ENCODE measurements at regions not wholly inside any gene's neighbourhood (a gene's known extent, or its start where the extent isn't known, plus 50 kb on each side); places are given as distances from the start of the nearest gene placed in this dataset.

GRCh38 chr2:120913972-120914838 is 178.5 kb downstream of the GLI2 start:
- peak in 1 of 2 donors; percentile 36 for DNase-seq
- WGBS, 3 donors = 85 to 90% (median 88%) methylated on average over 13 of the region's 13 CpGs
- intact Hi-C loops (cut with DNase I) = loop anchor here in 1 of 2 donors (2.0 kb wide), 1 partner anchor 19 kb away; no protein-coding TSS in a partner anchor
- no peaks in the 10 kb centered on the region for H3K9me3 ChIP-seq
- no peak for TF ChIP-seq CTCF (IDR thresholded peaks at IDR 0.05)
- no peaks in the 10 kb centered on the region for H3K27me3 ChIP-seq (ENCODE audit: insufficient read depth in 3 of 3, low read length in 2 of 3)
- H3K27ac ChIP-seq = peak overlapping the region; percentile 58
- H3K4me1 ChIP-seq = peaks cover 32% of the 10 kb centered on the region
- H3K4me3 ChIP-seq = no peak overlapping the region
- H3K36me3 ChIP-seq (ENCODE audit: insufficient read depth in 1 of 2, low read depth in 1 of 2) = no peaks in the 10 kb centered on the region
- no peak for ATAC-seq

DNA sequence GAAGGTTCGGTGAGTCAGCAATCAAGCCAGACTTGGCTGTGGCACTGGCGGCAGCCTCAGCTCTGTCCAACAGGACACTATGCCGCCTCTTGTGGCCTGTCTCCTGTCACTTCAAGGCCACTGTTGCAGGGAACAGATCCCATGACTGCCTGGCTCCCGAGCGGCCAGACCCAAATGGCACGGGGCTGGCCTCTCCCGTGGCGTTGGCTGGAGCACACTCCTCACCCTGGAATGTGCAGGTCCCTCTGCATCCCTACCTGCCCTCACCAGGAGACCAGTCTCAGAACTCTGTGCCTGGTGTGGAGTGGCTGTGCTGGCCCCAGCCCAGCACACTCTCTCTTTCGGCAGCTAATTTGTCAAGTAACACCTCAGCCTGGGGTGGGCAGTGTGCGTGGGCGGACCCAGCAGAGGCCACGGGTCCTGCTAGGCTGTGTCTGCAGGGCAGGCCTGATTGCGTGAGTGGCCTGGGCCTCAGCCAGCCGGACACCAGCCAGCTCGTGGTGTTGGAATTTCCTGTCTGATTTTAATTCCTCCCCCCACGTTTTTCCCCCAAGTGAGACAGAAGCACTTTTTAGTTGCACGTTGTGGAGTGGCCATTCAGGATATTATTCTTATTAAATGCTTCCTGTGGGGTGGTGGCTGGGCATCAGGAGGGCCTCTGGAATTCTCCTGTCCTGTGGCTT is 179.3 kb downstream of the GLI2 start:
- Histone ChIP-seq H3K4me3 (no peak overlapping the region), H3K9me3 (no peaks in the 10 kb centered on the region), H3K27me3 (ENCODE audit: insufficient read depth in 3 of 3, low read length in 2 of 3) (no peaks in the 10 kb centered on the region), H3K27ac (peak overlapping the region; percentile 58), H3K4me1 (peaks cover 39% of the 10 kb centered on the region), H3K36me3 (ENCODE audit: insufficient read depth in 1 of 2, low read depth in 1 of 2) (no peaks in the 10 kb centered on the region)
- DNase-seq (peak; percentile 85 to 90), ATAC-seq (peak; percentile 92 to 94 (median 93))
- WGBS, 3 donors = 9 to 20% (median 13%) methylated on average over 17 of the region's 17 CpGs
- peak; percentile 37 for TF ChIP-seq CTCF (IDR thresholded peaks at IDR 0.05)
- intact Hi-C loops (cut with DNase I) = no loop called here

DNA sequence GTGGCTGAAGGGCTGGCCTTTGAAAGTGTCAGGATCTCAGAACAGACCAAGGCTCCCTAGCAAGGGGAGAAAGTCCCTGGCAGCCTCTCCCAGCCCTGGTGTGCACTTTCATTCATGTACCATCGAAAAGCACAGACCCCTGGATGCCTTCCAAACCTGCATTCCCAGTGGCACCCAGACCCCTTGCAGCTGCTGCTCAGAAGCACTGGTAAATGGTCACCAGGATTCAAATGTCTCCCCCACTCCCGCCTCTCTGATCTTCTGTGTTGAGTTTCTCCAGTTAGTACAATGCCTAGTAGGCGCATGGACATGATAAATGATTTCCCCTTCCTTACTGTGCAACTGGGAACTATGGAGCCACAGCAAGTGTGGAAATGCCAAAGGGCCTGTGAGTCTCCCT is 180.0 kb downstream of the GLI2 start:
- 63 to 67% (median 63%) methylated on average over 3 of the region's 3 CpGs for WGBS, 3 donors
- no peak overlapping the region for H3K27ac ChIP-seq
- ATAC-seq (no peak), DNase-seq (peak in 1 of 2 donors; percentile 23)
- TF ChIP-seq CTCF (IDR thresholded peaks at IDR 0.05) = no peak
- no peaks in the 10 kb centered on the region for H3K36me3 ChIP-seq (ENCODE audit: insufficient read depth in 1 of 2, low read depth in 1 of 2)
- H3K4me1 ChIP-seq = peaks cover 46% of the 10 kb centered on the region
- H3K9me3 ChIP-seq = no peaks in the 10 kb centered on the region
- no peaks in the 10 kb centered on the region for H3K27me3 ChIP-seq (ENCODE audit: insufficient read depth in 3 of 3, low read length in 2 of 3)
- no peak overlapping the region for H3K4me3 ChIP-seq
- intact Hi-C loops (cut with DNase I) = no loop called here

GRCh38 chr2:120916446-120916845 is 180.8 kb downstream of the GLI2 start:
- DNase-seq = peak in 1 of 2 donors; percentile 26
- no peak overlapping the region for H3K27ac ChIP-seq
- intact Hi-C loops (cut with DNase I) = no loop called here
- no peak overlapping the region for H3K4me3 ChIP-seq
- no peak for ATAC-seq
- no peaks in the 10 kb centered on the region for H3K27me3 ChIP-seq (ENCODE audit: insufficient read depth in 3 of 3, low read length in 2 of 3)
- H3K36me3 ChIP-seq (ENCODE audit: insufficient read depth in 1 of 2, low read depth in 1 of 2) = no peaks in the 10 kb centered on the region
- no peaks in the 10 kb centered on the region for H3K9me3 ChIP-seq
- TF ChIP-seq CTCF (IDR thresholded peaks at IDR 0.05) = no peak
- peaks cover 49% of the 10 kb centered on the region for H3K4me1 ChIP-seq
- WGBS, 3 donors = 86 to 91% (median 89%) methylated on average over 9 of the region's 9 CpGs

All from psoas muscle (tissue), 7 donors.